ENCODE measurements at regions not wholly inside any gene's neighbourhood (a gene's known extent, or its start where the extent isn't known, plus 50 kb on each side); places are given as distances from the start of the nearest gene placed in this dataset.

GRCh38 chr14:82403987-82404386 is 870.3 kb upstream of the SEL1L start:
- no peak for DNase-seq (ENCODE audit: low spot score)
- Histone ChIP-seq H3K4me3 (ENCODE audit: severe bottlenecking) (no peak overlapping the region), H3K4me1 (ENCODE audit: insufficient read depth, poor library complexity, severe bottlenecking) (no peaks in the 10 kb centered on the region), H3K27ac (ENCODE audit: poor library complexity, severe bottlenecking) (no peak overlapping the region), H3K36me3 (ENCODE audit: low read depth) (no peaks in the 10 kb centered on the region), H3K27me3 (ENCODE audit: insufficient read depth, poor library complexity, severe bottlenecking) (no peaks in the 10 kb centered on the region), H3K9me3 (ENCODE audit: severe bottlenecking) (peaks cover 3% of the 10 kb centered on the region)
- TF ChIP-seq CTCF (IDR thresholded peaks at IDR 0.05; ENCODE audit: poor library complexity, severe bottlenecking) = no peak
- no peak for ATAC-seq (ENCODE audit: low read depth)

GRCh38 chr14:82410064-82410463 is 876.4 kb upstream of the SEL1L start:
- ATAC-seq (ENCODE audit: low read depth) (no peak), DNase-seq (ENCODE audit: low spot score) (no peak)
- Histone ChIP-seq H3K9me3 (ENCODE audit: severe bottlenecking) (no peaks in the 10 kb centered on the region), H3K36me3 (ENCODE audit: low read depth) (no peaks in the 10 kb centered on the region), H3K27me3 (ENCODE audit: insufficient read depth, poor library complexity, severe bottlenecking) (no peaks in the 10 kb centered on the region), H3K27ac (ENCODE audit: poor library complexity, severe bottlenecking) (no peak overlapping the region), H3K4me1 (ENCODE audit: insufficient read depth, poor library complexity, severe bottlenecking) (no peaks in the 10 kb centered on the region), H3K4me3 (ENCODE audit: severe bottlenecking) (no peak overlapping the region)
- TF ChIP-seq CTCF (IDR thresholded peaks at IDR 0.05; ENCODE audit: poor library complexity, severe bottlenecking) = no peak

- Histone ChIP-seq H3K27ac (ENCODE audit: poor library complexity, severe bottlenecking) (no peak overlapping the region), H3K4me1 (ENCODE audit: insufficient read depth, poor library complexity, severe bottlenecking) (no peaks in the 10 kb centered on the region), H3K9me3 (ENCODE audit: severe bottlenecking) (no peaks in the 10 kb centered on the region), H3K27me3 (ENCODE audit: insufficient read depth, poor library complexity, severe bottlenecking) (no peaks in the 10 kb centered on the region), H3K4me3 (ENCODE audit: severe bottlenecking) (no peak overlapping the region), H3K36me3 (ENCODE audit: low read depth) (no peaks in the 10 kb centered on the region)
- ATAC-seq (ENCODE audit: low read depth) = no peak
- DNase-seq (ENCODE audit: low spot score) = no peak
- TF ChIP-seq CTCF (IDR thresholded peaks at IDR 0.05; ENCODE audit: poor library complexity, severe bottlenecking) = no peak
Measured at GRCh38 chr14:82411298-82411697, 877.6 kb upstream of the SEL1L start.

GRCh38 chr14:82412545-82412944 is 878.9 kb upstream of the SEL1L start:
- no peak for TF ChIP-seq CTCF (IDR thresholded peaks at IDR 0.05; ENCODE audit: poor library complexity, severe bottlenecking)
- no peaks in the 10 kb centered on the region for H3K4me1 ChIP-seq (ENCODE audit: insufficient read depth, poor library complexity, severe bottlenecking)
- no peak for DNase-seq (ENCODE audit: low spot score)
- no peaks in the 10 kb centered on the region for H3K36me3 ChIP-seq (ENCODE audit: low read depth)
- ATAC-seq (ENCODE audit: low read depth) = no peak
- no peak overlapping the region for H3K27ac ChIP-seq (ENCODE audit: poor library complexity, severe bottlenecking)
- no peaks in the 10 kb centered on the region for H3K9me3 ChIP-seq (ENCODE audit: severe bottlenecking)
- no peaks in the 10 kb centered on the region for H3K27me3 ChIP-seq (ENCODE audit: insufficient read depth, poor library complexity, severe bottlenecking)
- H3K4me3 ChIP-seq (ENCODE audit: severe bottlenecking) = no peak overlapping the region

GRCh38 chr14:82414853-82415539 is 881.3 kb upstream of the SEL1L start:
- H3K4me1 ChIP-seq (ENCODE audit: insufficient read depth, poor library complexity, severe bottlenecking) = no peaks in the 10 kb centered on the region
- no peak overlapping the region for H3K27ac ChIP-seq (ENCODE audit: poor library complexity, severe bottlenecking)
- no peaks in the 10 kb centered on the region for H3K36me3 ChIP-seq (ENCODE audit: low read depth)
- no peaks in the 10 kb centered on the region for H3K9me3 ChIP-seq (ENCODE audit: severe bottlenecking)
- DNase-seq (ENCODE audit: low spot score) = no peak
- TF ChIP-seq CTCF (IDR thresholded peaks at IDR 0.05; ENCODE audit: poor library complexity, severe bottlenecking) = no peak
- H3K4me3 ChIP-seq (ENCODE audit: severe bottlenecking) = no peak overlapping the region
- H3K27me3 ChIP-seq (ENCODE audit: insufficient read depth, poor library complexity, severe bottlenecking) = no peaks in the 10 kb centered on the region
- ATAC-seq (ENCODE audit: low read depth) = no peak

Data from RWPE2 (cell line).